Neural cell (in vitro differentiated cells): ENCODE measurements at regions not wholly inside any gene's neighbourhood (a gene's known extent, or its start where the extent isn't known, plus 50 kb on each side); places are given as distances from the start of the nearest gene placed in this dataset.

ENCODE experiments used
- EP300 ChIP-seq: fragments of 450-650 bp; conservative IDR thresholded peaks from 2 replicates; pipeline ENCODE4 v1.6.1; 2014; ENCODE audit warnings: antibody characterized with exemption, mild to moderate bottlenecking, moderate library complexity; ENCODE audit not compliant: poor library complexity, severe bottlenecking
- EZH2 ChIP-seq: fragments of 200-600, 300-800 bp; shearing (Covaris generic), sonication (generic); IDR thresholded peaks from 2 replicates; pipeline ENCODE4 v1.6.1; 2014; ENCODE audit warnings: antibody characterized with exemption, low read length, borderline replicate concordance, mild to moderate bottlenecking; ENCODE audit not compliant: insufficient read depth, poor library complexity, severe bottlenecking
- TAF1 ChIP-seq: IDR thresholded peaks from 2 replicates; pipeline ENCODE4 v1.6.1; 2012; ENCODE audit warnings: low read depth
- TF ChIP-seq, protein P1 (sequence below): fragments of 450-650 bp; IDR thresholded peaks from 2 replicates; pipeline ENCODE4 v1.5.1; 2014; ENCODE audit warnings: antibody characterized with exemption, mild to moderate bottlenecking, moderate library complexity; ENCODE audit not compliant: poor library complexity, severe bottlenecking

DNA sequence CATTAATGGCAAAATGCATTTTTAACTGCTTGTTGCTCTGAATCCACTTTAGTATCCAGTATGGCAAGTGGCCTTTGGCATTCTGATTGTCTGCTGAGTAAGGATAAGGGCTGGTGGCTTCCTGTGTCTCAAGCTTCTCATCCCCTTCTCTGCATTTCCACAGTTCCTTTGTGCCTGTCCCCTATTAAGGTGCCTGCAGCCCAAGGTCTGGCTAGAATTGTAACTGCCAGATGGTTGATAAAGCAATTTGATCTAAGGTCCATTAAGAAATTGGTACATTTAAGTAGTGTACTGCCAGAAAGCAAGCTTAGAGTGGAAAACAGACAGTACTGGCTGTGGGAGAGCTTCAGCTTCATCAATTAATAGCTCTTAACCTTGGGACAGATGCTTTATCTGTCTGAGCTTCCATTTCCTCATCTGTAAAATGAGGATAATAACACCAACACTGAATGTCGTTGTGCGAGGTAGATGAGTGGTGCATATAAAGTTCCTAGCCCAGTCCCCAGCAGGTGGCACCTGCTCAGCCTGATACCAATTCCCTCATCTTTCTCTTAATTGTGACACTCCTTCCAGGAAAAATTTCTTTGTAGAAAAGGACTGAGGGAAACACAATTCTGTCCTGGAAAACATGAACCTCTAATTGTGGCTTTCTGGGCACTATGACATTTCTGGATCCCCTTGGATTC lies 570.6 kb upstream of the GCFC2 start:
- TF ChIP-seq EP300: peak; percentile 30
- no peak for TF ChIP-seq EZH2
- TF ChIP-seq, protein P1, sequence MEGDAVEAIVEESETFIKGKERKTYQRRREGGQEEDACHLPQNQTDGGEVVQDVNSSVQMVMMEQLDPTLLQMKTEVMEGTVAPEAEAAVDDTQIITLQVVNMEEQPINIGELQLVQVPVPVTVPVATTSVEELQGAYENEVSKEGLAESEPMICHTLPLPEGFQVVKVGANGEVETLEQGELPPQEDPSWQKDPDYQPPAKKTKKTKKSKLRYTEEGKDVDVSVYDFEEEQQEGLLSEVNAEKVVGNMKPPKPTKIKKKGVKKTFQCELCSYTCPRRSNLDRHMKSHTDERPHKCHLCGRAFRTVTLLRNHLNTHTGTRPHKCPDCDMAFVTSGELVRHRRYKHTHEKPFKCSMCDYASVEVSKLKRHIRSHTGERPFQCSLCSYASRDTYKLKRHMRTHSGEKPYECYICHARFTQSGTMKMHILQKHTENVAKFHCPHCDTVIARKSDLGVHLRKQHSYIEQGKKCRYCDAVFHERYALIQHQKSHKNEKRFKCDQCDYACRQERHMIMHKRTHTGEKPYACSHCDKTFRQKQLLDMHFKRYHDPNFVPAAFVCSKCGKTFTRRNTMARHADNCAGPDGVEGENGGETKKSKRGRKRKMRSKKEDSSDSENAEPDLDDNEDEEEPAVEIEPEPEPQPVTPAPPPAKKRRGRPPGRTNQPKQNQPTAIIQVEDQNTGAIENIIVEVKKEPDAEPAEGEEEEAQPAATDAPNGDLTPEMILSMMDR: peak; percentile 46
- TF ChIP-seq TAF1: no peak
